ENCODE measurements at regions not wholly inside any gene's neighbourhood (a gene's known extent, or its start where the extent isn't known, plus 50 kb on each side); places are given as distances from the start of the nearest gene placed in this dataset.

DNA sequence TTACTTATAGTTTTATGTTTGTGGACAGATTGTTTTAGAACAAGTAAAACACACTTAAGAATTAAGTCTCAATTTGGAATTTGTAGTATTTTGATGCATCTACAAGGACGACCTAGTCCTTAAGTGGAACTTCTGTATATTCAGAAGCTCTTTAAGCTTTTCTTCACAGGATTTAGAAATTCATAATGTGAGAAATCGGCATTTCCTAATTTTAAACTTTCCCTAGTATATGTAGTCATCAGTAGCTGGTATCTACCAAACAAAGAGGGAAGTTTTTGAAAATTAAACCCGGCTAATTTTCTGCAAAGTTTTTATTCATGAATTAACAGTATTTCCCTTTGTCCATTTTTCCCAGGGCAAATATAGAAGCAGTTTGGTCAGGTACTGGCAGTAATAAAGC is 203.6 kb downstream of the CDRT15L2 start:
- H3K9ac ChIP-seq (ENCODE audit: low read length), result no peak overlapping the region
- H3K4me2 ChIP-seq (ENCODE audit: low read length), result no peak overlapping the region
- H2AFZ ChIP-seq (ENCODE audit: low read depth, low read length, poor library complexity, severe bottlenecking), result no peak overlapping the region
- no peaks in the 10 kb centered on the region for H3K27me3 ChIP-seq (ENCODE audit: insufficient read depth, low read length)
- no peaks in the 10 kb centered on the region for H3K79me2 ChIP-seq (ENCODE audit: insufficient read depth, low read length)
- DNase-seq (ENCODE audit: low read depth, low spot score) (no peak), ATAC-seq (no peak)
- no peaks in the 10 kb centered on the region for H3K9me3 ChIP-seq (ENCODE audit: control insufficient read depth in 1 of 2, insufficient read depth in 1 of 2, low read depth in 1 of 2, low read length in 2 of 2)
- H3K36me3 ChIP-seq (ENCODE audit: control insufficient read depth in 1 of 2, insufficient read depth in 2 of 2, low read length in 2 of 2), result no peaks in the 10 kb centered on the region
- BruUV-seq (replicated peaks), result no TSS peak
- H3K4me3 ChIP-seq (replicated peaks in 1 of 2; ENCODE audit: low read depth in 1 of 2, low read length in 2 of 2), result no peak overlapping the region
- ChIA-PET RAD21 (ENCODE audit: low non-redundant PET in 1 of 2, low total read pairs in 2 of 2, uncharacterized antibody in 2 of 2, unreplicated experiment in 2 of 2) (no interaction called here), CTCF (no interaction called here), POLR2A (no interaction called here)
- intact Hi-C loops (cut with micrococcal nuclease), result no loop called here
- no peaks in the 10 kb centered on the region for H4K20me1 ChIP-seq (ENCODE audit: insufficient read depth)
- TF ChIP-seq ZFX (IDR thresholded peaks at IDR 0.05), result no peak
- TF ChIP-seq SRF (IDR thresholded peaks at IDR 0.05; ENCODE audit: low read depth), result no peak
- TF ChIP-seq, protein P1, sequence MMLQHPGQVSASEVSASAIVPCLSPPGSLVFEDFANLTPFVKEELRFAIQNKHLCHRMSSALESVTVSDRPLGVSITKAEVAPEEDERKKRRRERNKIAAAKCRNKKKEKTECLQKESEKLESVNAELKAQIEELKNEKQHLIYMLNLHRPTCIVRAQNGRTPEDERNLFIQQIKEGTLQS (IDR thresholded peaks at IDR 0.05), result no peak
- no peak for TF ChIP-seq FOSL1 (IDR thresholded peaks at IDR 0.05; ENCODE audit: low read depth)
- no peak for TF ChIP-seq EZH2phosphoT487 (IDR thresholded peaks at IDR 0.05; ENCODE audit: borderline replicate concordance)
- TF ChIP-seq SIN3A (IDR thresholded peaks at IDR 0.05; ENCODE audit: low read depth), result no peak
- no peak for TF ChIP-seq ELF1 (IDR thresholded peaks at IDR 0.05; ENCODE audit: borderline replicate concordance, low read depth)
- TF ChIP-seq RAD21 (IDR thresholded peaks at IDR 0.05; ENCODE audit: low read depth), result no peak
- TF ChIP-seq, protein P2, sequence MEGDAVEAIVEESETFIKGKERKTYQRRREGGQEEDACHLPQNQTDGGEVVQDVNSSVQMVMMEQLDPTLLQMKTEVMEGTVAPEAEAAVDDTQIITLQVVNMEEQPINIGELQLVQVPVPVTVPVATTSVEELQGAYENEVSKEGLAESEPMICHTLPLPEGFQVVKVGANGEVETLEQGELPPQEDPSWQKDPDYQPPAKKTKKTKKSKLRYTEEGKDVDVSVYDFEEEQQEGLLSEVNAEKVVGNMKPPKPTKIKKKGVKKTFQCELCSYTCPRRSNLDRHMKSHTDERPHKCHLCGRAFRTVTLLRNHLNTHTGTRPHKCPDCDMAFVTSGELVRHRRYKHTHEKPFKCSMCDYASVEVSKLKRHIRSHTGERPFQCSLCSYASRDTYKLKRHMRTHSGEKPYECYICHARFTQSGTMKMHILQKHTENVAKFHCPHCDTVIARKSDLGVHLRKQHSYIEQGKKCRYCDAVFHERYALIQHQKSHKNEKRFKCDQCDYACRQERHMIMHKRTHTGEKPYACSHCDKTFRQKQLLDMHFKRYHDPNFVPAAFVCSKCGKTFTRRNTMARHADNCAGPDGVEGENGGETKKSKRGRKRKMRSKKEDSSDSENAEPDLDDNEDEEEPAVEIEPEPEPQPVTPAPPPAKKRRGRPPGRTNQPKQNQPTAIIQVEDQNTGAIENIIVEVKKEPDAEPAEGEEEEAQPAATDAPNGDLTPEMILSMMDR (IDR thresholded peaks at IDR 0.05 in 2 of 3, conservative IDR thresholded peaks at IDR 0.05 in 1 of 3; ENCODE audit: borderline replicate concordance in 1 of 3, insufficient read depth in 1 of 3, low read depth in 2 of 3, low read length in 2 of 3), result no peak
- TF ChIP-seq TCF7L2 (IDR thresholded peaks at IDR 0.05; ENCODE audit: borderline replicate concordance, extremely low read depth, insufficient read depth, insufficient read length), result no peak
- TF ChIP-seq EGR1 (IDR thresholded peaks at IDR 0.05; ENCODE audit: low read depth), result no peak
- no peak for TF ChIP-seq EZH2 (IDR thresholded peaks at IDR 0.05)
- TF ChIP-seq, protein P3, sequence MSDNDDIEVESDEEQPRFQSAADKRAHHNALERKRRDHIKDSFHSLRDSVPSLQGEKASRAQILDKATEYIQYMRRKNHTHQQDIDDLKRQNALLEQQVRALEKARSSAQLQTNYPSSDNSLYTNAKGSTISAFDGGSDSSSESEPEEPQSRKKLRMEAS (IDR thresholded peaks at IDR 0.05), result no peak
- TF ChIP-seq CEBPB (IDR thresholded peaks at IDR 0.05; ENCODE audit: low read depth), result no peak
- no peak for TF ChIP-seq POLR2A (IDR thresholded peaks at IDR 0.05; ENCODE audit: borderline replicate concordance, extremely low read depth, insufficient read depth, insufficient read length)
- TF ChIP-seq CBX3 (IDR thresholded peaks at IDR 0.05; ENCODE audit: low read depth), result no peak
- TF ChIP-seq, protein P4, sequence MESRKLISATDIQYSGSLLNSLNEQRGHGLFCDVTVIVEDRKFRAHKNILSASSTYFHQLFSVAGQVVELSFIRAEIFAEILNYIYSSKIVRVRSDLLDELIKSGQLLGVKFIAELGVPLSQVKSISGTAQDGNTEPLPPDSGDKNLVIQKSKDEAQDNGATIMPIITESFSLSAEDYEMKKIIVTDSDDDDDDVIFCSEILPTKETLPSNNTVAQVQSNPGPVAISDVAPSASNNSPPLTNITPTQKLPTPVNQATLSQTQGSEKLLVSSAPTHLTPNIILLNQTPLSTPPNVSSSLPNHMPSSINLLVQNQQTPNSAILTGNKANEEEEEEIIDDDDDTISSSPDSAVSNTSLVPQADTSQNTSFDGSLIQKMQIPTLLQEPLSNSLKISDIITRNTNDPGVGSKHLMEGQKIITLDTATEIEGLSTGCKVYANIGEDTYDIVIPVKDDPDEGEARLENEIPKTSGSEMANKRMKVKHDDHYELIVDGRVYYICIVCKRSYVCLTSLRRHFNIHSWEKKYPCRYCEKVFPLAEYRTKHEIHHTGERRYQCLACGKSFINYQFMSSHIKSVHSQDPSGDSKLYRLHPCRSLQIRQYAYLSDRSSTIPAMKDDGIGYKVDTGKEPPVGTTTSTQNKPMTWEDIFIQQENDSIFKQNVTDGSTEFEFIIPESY (IDR thresholded peaks at IDR 0.05; ENCODE audit: extremely low read depth, insufficient replicate concordance, low read length), result no peak
- TF ChIP-seq YY1 (IDR thresholded peaks at IDR 0.05; ENCODE audit: extremely low read depth, insufficient replicate concordance, low read depth, low read length), result no peak
- TF ChIP-seq, protein P5, sequence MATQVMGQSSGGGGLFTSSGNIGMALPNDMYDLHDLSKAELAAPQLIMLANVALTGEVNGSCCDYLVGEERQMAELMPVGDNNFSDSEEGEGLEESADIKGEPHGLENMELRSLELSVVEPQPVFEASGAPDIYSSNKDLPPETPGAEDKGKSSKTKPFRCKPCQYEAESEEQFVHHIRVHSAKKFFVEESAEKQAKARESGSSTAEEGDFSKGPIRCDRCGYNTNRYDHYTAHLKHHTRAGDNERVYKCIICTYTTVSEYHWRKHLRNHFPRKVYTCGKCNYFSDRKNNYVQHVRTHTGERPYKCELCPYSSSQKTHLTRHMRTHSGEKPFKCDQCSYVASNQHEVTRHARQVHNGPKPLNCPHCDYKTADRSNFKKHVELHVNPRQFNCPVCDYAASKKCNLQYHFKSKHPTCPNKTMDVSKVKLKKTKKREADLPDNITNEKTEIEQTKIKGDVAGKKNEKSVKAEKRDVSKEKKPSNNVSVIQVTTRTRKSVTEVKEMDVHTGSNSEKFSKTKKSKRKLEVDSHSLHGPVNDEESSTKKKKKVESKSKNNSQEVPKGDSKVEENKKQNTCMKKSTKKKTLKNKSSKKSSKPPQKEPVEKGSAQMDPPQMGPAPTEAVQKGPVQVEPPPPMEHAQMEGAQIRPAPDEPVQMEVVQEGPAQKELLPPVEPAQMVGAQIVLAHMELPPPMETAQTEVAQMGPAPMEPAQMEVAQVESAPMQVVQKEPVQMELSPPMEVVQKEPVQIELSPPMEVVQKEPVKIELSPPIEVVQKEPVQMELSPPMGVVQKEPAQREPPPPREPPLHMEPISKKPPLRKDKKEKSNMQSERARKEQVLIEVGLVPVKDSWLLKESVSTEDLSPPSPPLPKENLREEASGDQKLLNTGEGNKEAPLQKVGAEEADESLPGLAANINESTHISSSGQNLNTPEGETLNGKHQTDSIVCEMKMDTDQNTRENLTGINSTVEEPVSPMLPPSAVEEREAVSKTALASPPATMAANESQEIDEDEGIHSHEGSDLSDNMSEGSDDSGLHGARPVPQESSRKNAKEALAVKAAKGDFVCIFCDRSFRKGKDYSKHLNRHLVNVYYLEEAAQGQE (IDR thresholded peaks at IDR 0.05; ENCODE audit: low read depth), result no peak
- no peaks in the 10 kb centered on the region for H3K4me1 ChIP-seq (ENCODE audit: control insufficient read depth in 1 of 2, insufficient read depth in 2 of 2, low read length in 2 of 2)
- H3K9me2 ChIP-seq (ENCODE audit: insufficient read depth), result no peaks in the 10 kb centered on the region
- no peak overlapping the region for H3K27ac ChIP-seq (ENCODE audit: low read depth, low read length)

All from HCT116 (cell line).